ENCODE measurements at regions not wholly inside any gene's neighbourhood (a gene's known extent, or its start where the extent isn't known, plus 50 kb on each side); places are given as distances from the start of the nearest gene placed in this dataset.

- TF ChIP-seq, protein P1, sequence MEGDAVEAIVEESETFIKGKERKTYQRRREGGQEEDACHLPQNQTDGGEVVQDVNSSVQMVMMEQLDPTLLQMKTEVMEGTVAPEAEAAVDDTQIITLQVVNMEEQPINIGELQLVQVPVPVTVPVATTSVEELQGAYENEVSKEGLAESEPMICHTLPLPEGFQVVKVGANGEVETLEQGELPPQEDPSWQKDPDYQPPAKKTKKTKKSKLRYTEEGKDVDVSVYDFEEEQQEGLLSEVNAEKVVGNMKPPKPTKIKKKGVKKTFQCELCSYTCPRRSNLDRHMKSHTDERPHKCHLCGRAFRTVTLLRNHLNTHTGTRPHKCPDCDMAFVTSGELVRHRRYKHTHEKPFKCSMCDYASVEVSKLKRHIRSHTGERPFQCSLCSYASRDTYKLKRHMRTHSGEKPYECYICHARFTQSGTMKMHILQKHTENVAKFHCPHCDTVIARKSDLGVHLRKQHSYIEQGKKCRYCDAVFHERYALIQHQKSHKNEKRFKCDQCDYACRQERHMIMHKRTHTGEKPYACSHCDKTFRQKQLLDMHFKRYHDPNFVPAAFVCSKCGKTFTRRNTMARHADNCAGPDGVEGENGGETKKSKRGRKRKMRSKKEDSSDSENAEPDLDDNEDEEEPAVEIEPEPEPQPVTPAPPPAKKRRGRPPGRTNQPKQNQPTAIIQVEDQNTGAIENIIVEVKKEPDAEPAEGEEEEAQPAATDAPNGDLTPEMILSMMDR (IDR thresholded peaks at IDR 0.05; ENCODE audit: unreplicated experiment), result no peak
- Mint-ChIP-seq H3K27me3 (ENCODE audit: low read depth) (no peaks in the 10 kb centered on the region), H3K9me3 (no peaks in the 10 kb centered on the region), H3K4me1 (peaks cover 15% of the 10 kb centered on the region), H3K36me3 (no peaks in the 10 kb centered on the region), H3K4me3 (no peak overlapping the region), H3K27ac (no peak overlapping the region)
- no peak for DNase-seq (ENCODE audit: low spot score in 2 of 2, unreplicated experiment in 2 of 2)
These were observed 252.7 kb upstream of the FERD3L start for GRCh38 chr7:19397911-19398310.

DNA sequence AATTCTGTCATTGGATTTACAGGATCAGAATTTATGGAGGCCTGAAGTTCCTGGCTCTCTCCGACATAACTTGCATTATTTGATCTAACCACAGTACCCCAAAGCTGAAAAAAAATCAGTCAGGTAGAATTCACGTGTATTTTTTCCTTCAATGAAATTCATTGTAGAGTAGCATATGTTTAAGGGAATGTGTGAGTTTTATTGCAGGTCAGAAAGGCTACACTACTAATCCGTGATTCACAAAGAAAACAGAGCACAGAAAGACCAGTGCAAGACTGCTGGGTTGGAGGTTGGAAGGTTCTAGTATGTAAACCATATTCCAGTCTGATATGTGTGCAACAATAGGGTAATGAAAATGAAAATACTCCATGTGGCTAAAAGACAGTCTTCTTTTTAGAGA, 247.0 kb upstream of the FERD3L start:
- DNase-seq (ENCODE audit: low spot score in 2 of 2, unreplicated experiment in 2 of 2), result no peak
- Mint-ChIP-seq H3K9me3 (peaks cover 20% of the 10 kb centered on the region), H3K27ac (peak overlapping the region; percentile 0), H3K27me3 (ENCODE audit: low read depth) (no peaks in the 10 kb centered on the region), H3K4me3 (no peak overlapping the region), H3K4me1 (peaks cover 8% of the 10 kb centered on the region), H3K36me3 (peaks cover 10% of the 10 kb centered on the region)
- TF ChIP-seq, protein P1 (IDR thresholded peaks at IDR 0.05; ENCODE audit: unreplicated experiment), result no peak

DNA sequence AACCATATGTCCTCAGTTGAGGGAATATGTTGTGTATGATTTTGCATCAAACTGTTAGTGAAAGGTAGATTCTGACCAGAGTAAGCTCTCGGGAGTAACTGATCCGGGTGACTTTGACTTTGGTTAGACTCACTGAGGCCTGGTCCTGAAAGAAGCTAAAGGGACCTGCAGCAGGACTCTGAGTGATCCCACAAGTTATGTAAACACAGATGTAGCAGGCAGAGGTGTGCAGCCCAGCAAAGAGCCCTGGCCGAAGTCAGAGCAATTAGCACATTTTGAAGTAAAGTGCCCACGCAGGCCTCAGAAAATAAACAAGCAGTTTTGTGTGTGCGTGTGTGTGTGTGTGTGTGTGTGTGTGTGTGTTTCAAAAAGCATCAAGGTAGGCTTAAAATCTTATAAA, 245.6 kb upstream of the FERD3L start:
- TF ChIP-seq, protein P1 (IDR thresholded peaks at IDR 0.05; ENCODE audit: unreplicated experiment), result no peak
- Mint-ChIP-seq H3K4me1 (peaks cover 8% of the 10 kb centered on the region), H3K4me3 (no peak overlapping the region), H3K27me3 (ENCODE audit: low read depth) (no peaks in the 10 kb centered on the region), H3K27ac (peak overlapping the region; percentile 78), H3K9me3 (peaks cover 23% of the 10 kb centered on the region), H3K36me3 (peaks cover 10% of the 10 kb centered on the region)
- DNase-seq (ENCODE audit: low spot score in 2 of 2, unreplicated experiment in 2 of 2), result no peak

DNA sequence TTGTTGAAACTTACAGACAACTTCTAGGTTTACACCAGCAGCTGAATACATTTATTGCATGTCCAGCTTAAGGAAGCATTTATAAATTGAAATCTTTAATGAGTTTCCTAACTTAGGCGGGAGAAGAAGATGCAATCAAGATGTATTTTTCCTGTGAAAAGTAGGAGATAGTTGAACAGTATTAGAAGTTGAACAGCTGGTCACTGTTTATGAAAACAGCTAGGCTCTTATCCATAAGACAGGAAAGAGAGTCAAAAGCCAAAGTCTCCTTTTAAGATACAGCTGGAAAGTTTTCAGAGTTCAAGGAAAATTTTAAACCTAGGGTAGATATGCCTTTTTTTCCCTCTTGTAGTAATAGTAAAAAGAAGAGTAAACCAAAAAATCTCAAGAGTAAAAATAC, 236.1 kb upstream of the FERD3L start:
- no peak overlapping the region for H3K4me3 Mint-ChIP-seq
- TF ChIP-seq, protein P1 (IDR thresholded peaks at IDR 0.05; ENCODE audit: unreplicated experiment), result no peak
- no peaks in the 10 kb centered on the region for H3K9me3 Mint-ChIP-seq
- no peak for DNase-seq (ENCODE audit: low spot score in 2 of 2, unreplicated experiment in 2 of 2)
- H3K4me1 Mint-ChIP-seq, result peaks cover 42% of the 10 kb centered on the region
- no peaks in the 10 kb centered on the region for H3K36me3 Mint-ChIP-seq
- H3K27ac Mint-ChIP-seq, result peak overlapping the region; percentile 43
- H3K27me3 Mint-ChIP-seq (ENCODE audit: low read depth), result no peaks in the 10 kb centered on the region

DNA sequence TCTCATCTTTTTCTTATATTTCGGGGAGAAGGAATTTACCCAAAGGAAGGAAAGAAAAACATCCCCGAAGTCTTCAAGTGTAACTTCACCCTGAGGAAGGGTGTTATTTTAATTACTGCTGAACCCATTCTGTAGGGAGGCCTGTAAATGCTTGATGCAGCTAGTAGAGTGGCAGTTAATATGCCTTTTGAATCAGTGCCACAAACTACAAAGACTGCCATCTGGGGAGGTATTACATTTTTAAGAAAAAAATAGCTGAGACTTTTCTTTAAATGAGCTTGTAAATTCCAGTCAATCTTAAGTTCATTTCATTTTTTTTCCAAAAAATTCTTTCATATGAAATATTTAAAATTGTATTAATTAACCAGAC, 233.1 kb upstream of the FERD3L start:
- Mint-ChIP-seq H3K4me3 (peak overlapping the region; percentile 3), H3K27me3 (ENCODE audit: low read depth) (no peaks in the 10 kb centered on the region), H3K27ac (peak overlapping the region; percentile 83), H3K36me3 (no peaks in the 10 kb centered on the region), H3K9me3 (no peaks in the 10 kb centered on the region), H3K4me1 (peaks cover 44% of the 10 kb centered on the region)
- TF ChIP-seq, protein P1 (IDR thresholded peaks at IDR 0.05; ENCODE audit: unreplicated experiment), result no peak
- no peak for DNase-seq (ENCODE audit: low spot score in 2 of 2, unreplicated experiment in 2 of 2)

Measured in mesothelial cell of epicardium (in vitro differentiated cells).